ENCODE measurements at regions not wholly inside any gene's neighbourhood (a gene's known extent, or its start where the extent isn't known, plus 50 kb on each side); places are given as distances from the start of the nearest gene placed in this dataset.

GRCh38 chr3:181564222-181564621 is 147.5 kb upstream of the SOX2 start:
- TF ChIP-seq POLR2A (IDR thresholded peaks at IDR 0.05; ENCODE audit: low read length) (no peak), GATA1 (IDR thresholded peaks at IDR 0.05; ENCODE audit: low read depth, low read length) (no peak)
